Activated naive CD4-positive, alpha-beta T cell treated with anti-CD3 and anti-CD28 coated beads, Interleukin-2, amount 10 ng/mL, durations not matched to agents 7 days and 5 days (primary cell): ENCODE measurements at regions not wholly inside any gene's neighbourhood (a gene's known extent, or its start where the extent isn't known, plus 50 kb on each side); places are given as distances from the start of the nearest gene placed in this dataset.

Experiments used
- CTCF ChIA-PET: fragments of 350-600 bp; sonication (Branson Sonifier 250); formaldehyde crosslinking; loops from one replicate; lab custom pipeline; 2021; ENCODE audit warnings: antibody characterized with exemption; lab: Charles Lee
- DNase-seq: peaks from one replicate; pipeline ENCODE4 v3.0.0-alpha.2; 2020
- H3K27ac Mint-ChIP-seq: one replicate; pipeline ENCODE4 v1.8.0; 2021; ENCODE audit warnings: mild to moderate bottlenecking, moderate library complexity, mixed read lengths
- H3K27me3 Mint-ChIP-seq: one replicate; pipeline ENCODE4 v1.8.0; 2021; ENCODE audit warnings: mild to moderate bottlenecking, mixed read lengths
- H3K36me3 Mint-ChIP-seq: one replicate; pipeline ENCODE4 v1.8.0; 2021; ENCODE audit warnings: mixed read lengths
- H3K4me1 Mint-ChIP-seq: one replicate; pipeline ENCODE4 v1.8.0; 2021; ENCODE audit warnings: mixed read lengths
- H3K4me3 Mint-ChIP-seq: one replicate; pipeline ENCODE4 v1.8.0; 2021; ENCODE audit warnings: mild to moderate bottlenecking, moderate library complexity, mixed read lengths
- H3K9me3 Mint-ChIP-seq: one replicate; pipeline ENCODE4 v1.8.0; 2021; ENCODE audit warnings: mixed read lengths

GRCh38 chr18:56319953-56320352 is 318.4 kb downstream of the TXNL1 start:
- no peaks in the 10 kb centered on the region for H3K27me3 Mint-ChIP-seq
- CTCF ChIA-PET = interaction anchor here (0.7 kb wide), 1 partner anchor 18 kb away, joined by 3 read pairs; no protein-coding TSS in a partner anchor
- no peaks in the 10 kb centered on the region for H3K4me1 Mint-ChIP-seq
- no peak overlapping the region for H3K4me3 Mint-ChIP-seq
- no peak overlapping the region for H3K27ac Mint-ChIP-seq
- H3K36me3 Mint-ChIP-seq = no peaks in the 10 kb centered on the region
- H3K9me3 Mint-ChIP-seq = no peaks in the 10 kb centered on the region
- no peak for DNase-seq

DNA sequence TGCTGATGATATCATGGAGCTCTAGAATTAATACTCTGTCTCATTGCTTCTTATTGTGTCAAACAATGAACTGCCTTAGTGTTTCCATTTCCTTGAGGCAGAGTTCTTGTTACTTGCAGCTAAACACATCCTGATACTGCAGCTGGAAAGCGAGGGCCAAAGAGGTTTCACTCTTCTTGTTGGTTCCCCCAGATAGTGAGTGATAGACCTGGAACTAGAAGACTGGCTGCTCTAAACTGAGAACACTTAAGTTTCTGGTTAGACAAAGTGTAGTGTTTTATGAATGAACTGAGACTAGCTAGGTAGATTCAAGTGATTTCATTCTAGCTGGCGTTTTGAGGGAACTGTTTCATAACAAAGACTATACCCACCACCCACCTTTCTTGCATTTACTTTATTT is 321.7 kb downstream of the TXNL1 start:
- Mint-ChIP-seq H3K9me3 (no peaks in the 10 kb centered on the region), H3K4me1 (no peaks in the 10 kb centered on the region), H3K36me3 (no peaks in the 10 kb centered on the region), H3K27me3 (no peaks in the 10 kb centered on the region), H3K4me3 (no peak overlapping the region), H3K27ac (no peak overlapping the region)
- no peak for DNase-seq
- CTCF ChIA-PET = interaction anchor here (0.7 kb wide), 1 partner anchor 40 kb away, joined by 3 read pairs; no protein-coding TSS in a partner anchor

GRCh38 chr18:56315363-56315762 is 323.0 kb downstream of the TXNL1 start:
- no peaks in the 10 kb centered on the region for H3K27me3 Mint-ChIP-seq
- no peaks in the 10 kb centered on the region for H3K4me1 Mint-ChIP-seq
- CTCF ChIA-PET = no interaction called here
- H3K9me3 Mint-ChIP-seq = no peaks in the 10 kb centered on the region
- no peak overlapping the region for H3K4me3 Mint-ChIP-seq
- DNase-seq = no peak
- H3K36me3 Mint-ChIP-seq = no peaks in the 10 kb centered on the region
- no peak overlapping the region for H3K27ac Mint-ChIP-seq

DNA sequence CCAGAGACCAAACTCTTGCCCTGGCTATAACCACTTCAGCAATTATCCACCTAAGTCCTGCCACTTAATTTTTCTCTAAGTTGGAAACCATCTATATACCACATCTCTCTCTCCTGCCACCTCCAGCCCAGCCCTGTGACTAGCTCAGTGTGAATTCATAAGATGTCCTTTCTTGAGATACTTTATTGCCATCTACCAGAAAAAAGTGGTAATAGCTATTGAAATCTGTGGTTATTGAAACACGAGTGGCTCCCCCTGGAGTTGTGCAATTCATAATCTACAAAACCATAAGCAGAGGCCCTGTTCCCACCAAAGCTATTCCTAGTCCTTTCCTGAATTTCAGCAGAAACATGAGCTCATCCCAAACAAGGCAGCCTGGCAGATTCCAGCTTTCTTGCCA is 324.0 kb downstream of the TXNL1 start:
- H3K9me3 Mint-ChIP-seq = no peaks in the 10 kb centered on the region
- H3K27ac Mint-ChIP-seq = no peak overlapping the region
- no peak overlapping the region for H3K4me3 Mint-ChIP-seq
- CTCF ChIA-PET = no interaction called here
- H3K27me3 Mint-ChIP-seq = no peaks in the 10 kb centered on the region
- no peaks in the 10 kb centered on the region for H3K4me1 Mint-ChIP-seq
- no peak for DNase-seq
- no peaks in the 10 kb centered on the region for H3K36me3 Mint-ChIP-seq

DNA sequence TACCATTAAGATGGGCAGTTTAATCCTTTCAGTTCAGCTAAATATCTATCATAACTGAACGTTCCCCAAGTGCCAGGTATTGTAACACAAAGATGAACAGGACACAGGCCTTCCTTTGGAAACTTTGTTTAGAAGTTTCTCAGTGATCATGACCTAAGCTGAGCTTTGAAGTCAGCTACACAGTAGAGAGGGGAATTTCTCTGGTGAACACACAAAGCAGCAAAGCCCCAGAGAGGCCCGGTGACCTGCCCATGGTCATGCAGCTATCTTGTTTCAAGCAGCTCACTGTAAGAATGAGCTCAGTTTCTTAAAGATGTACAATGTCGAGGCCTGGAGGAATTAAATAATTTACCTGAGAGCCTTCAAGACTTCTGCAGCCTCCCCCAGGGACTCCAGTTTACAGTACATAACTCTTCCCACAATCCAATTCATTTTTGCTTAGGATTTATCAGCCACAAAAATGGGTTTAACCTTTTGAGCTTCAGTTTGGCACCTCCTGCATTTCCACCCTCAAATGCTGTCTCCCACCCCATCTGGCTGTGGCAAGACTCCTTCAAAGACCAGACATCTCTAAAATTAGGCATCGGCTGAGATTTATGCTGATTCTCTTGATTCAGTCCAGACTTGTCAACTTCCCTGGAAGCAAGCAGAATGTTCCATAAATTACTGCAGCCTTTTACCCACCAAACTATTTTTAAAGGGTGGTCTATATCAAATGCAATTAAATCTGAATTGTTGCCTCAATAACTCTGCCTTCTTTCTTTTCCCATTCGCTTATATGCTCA is 325.6 kb downstream of the TXNL1 start:
- Mint-ChIP-seq H3K36me3 (no peaks in the 10 kb centered on the region), H3K4me1 (no peaks in the 10 kb centered on the region), H3K27ac (no peak overlapping the region), H3K4me3 (no peak overlapping the region), H3K9me3 (no peaks in the 10 kb centered on the region), H3K27me3 (no peaks in the 10 kb centered on the region)
- CTCF ChIA-PET = no interaction called here
- DNase-seq = no peak

- CTCF ChIA-PET = no interaction called here
- H3K27ac Mint-ChIP-seq = no peak overlapping the region
Observed at GRCh38 chr18:56309104-56309503, 329.3 kb downstream of the TXNL1 start.

GRCh38 chr18:56307354-56308170 is 330.8 kb downstream of the TXNL1 start:
- Mint-ChIP-seq H3K27me3 (no peaks in the 10 kb centered on the region), H3K4me3 (no peak overlapping the region), H3K4me1 (no peaks in the 10 kb centered on the region), H3K36me3 (no peaks in the 10 kb centered on the region), H3K27ac (no peak overlapping the region), H3K9me3 (no peaks in the 10 kb centered on the region)
- DNase-seq = no peak
- CTCF ChIA-PET = no interaction called here

More at GRCh38 chr18:56309104-56309503, 329.3 kb downstream of the TXNL1 start:
- Mint-ChIP-seq H3K4me3 (no peak overlapping the region), H3K27me3 (no peaks in the 10 kb centered on the region), H3K4me1 (no peaks in the 10 kb centered on the region), H3K36me3 (no peaks in the 10 kb centered on the region), H3K9me3 (no peaks in the 10 kb centered on the region)
- no peak for DNase-seq

- no peak overlapping the region for H3K27ac Mint-ChIP-seq
- CTCF ChIA-PET = no interaction called here
- H3K36me3 Mint-ChIP-seq = no peaks in the 10 kb centered on the region
- no peak overlapping the region for H3K4me3 Mint-ChIP-seq
- no peak for DNase-seq
- no peaks in the 10 kb centered on the region for H3K9me3 Mint-ChIP-seq
- no peaks in the 10 kb centered on the region for H3K27me3 Mint-ChIP-seq
- H3K4me1 Mint-ChIP-seq = no peaks in the 10 kb centered on the region
Observed at GRCh38 chr18:56306797-56307196, 331.6 kb downstream of the TXNL1 start.

- H3K27ac Mint-ChIP-seq = no peak overlapping the region
- H3K4me1 Mint-ChIP-seq = no peaks in the 10 kb centered on the region
- H3K9me3 Mint-ChIP-seq = no peaks in the 10 kb centered on the region
- CTCF ChIA-PET = no interaction called here
- no peak overlapping the region for H3K4me3 Mint-ChIP-seq
- no peak for DNase-seq
- no peaks in the 10 kb centered on the region for H3K27me3 Mint-ChIP-seq
- H3K36me3 Mint-ChIP-seq = no peaks in the 10 kb centered on the region
Observed at GRCh38 chr18:56305583-56305982, 332.8 kb downstream of the TXNL1 start.

DNA sequence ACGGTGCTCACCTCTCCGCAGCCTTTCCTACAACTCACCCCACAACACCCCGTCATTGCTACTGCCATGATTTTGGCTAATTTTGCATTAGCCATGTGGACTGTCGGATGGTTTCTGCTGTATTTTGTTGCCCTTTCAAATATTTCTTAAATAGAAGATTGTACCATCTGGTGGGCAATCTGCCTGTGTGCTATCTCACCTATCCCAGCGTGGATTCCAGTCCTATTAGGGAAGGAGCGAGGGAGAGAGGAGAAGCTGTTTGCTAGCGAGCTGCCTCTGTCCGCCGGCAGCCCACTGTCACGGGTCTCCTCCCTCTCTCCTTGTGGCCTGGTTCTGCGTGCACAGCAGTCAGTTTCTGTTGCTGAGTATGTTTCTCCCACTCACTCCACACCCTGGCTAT is 336.2 kb downstream of the TXNL1 start:
- Mint-ChIP-seq H3K9me3 (no peaks in the 10 kb centered on the region), H3K36me3 (no peaks in the 10 kb centered on the region), H3K27ac (no peak overlapping the region), H3K4me3 (no peak overlapping the region), H3K27me3 (no peaks in the 10 kb centered on the region), H3K4me1 (no peaks in the 10 kb centered on the region)
- CTCF ChIA-PET = interaction anchor here (0.6 kb wide), 1 partner anchor 18 kb away, joined by 3 read pairs; no protein-coding TSS in a partner anchor
- DNase-seq = no peak

DNA sequence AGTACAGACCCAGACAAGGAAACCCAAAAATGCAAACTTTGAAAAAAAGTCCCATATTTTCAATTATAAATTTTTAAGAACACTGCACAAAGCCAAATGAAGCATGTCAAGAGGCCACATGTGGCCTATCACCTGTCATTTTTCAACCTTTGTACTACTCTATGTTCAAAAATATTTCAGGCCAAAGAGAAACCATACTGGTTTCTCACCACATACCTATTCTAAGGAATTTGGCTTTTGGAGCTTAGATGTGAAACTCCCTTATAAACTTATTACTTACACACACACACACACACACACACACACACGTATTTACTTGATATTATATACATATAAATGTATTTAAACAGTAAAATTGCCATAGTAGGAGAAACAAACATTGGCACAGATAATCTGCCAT is 338.7 kb downstream of the TXNL1 start:
- CTCF ChIA-PET = no interaction called here
- Mint-ChIP-seq H3K4me3 (no peak overlapping the region), H3K27me3 (no peaks in the 10 kb centered on the region), H3K4me1 (peaks cover 3% of the 10 kb centered on the region), H3K27ac (no peak overlapping the region), H3K36me3 (no peaks in the 10 kb centered on the region), H3K9me3 (no peaks in the 10 kb centered on the region)
- no peak for DNase-seq

- Mint-ChIP-seq H3K27me3 (no peaks in the 10 kb centered on the region), H3K4me3 (no peak overlapping the region), H3K36me3 (no peaks in the 10 kb centered on the region), H3K9me3 (no peaks in the 10 kb centered on the region), H3K27ac (no peak overlapping the region), H3K4me1 (peaks cover 4% of the 10 kb centered on the region)
- no peak for DNase-seq
- CTCF ChIA-PET = no interaction called here
Observed at GRCh38 chr18:56298935-56299334, 339.5 kb downstream of the TXNL1 start.

- Mint-ChIP-seq H3K27me3 (no peaks in the 10 kb centered on the region), H3K27ac (no peak overlapping the region)
- CTCF ChIA-PET = no interaction called here
Observed at GRCh38 chr18:56296381-56296780, 342.0 kb downstream of the TXNL1 start.

GRCh38 chr18:56294484-56295183 is 343.8 kb downstream of the TXNL1 start:
- Mint-ChIP-seq H3K27me3 (no peaks in the 10 kb centered on the region), H3K4me1 (peaks cover 4% of the 10 kb centered on the region), H3K27ac (no peak overlapping the region), H3K36me3 (no peaks in the 10 kb centered on the region), H3K9me3 (peaks cover 4% of the 10 kb centered on the region), H3K4me3 (no peak overlapping the region)
- DNase-seq = no peak
- CTCF ChIA-PET = no interaction called here

More at GRCh38 chr18:56296381-56296780, 342.0 kb downstream of the TXNL1 start:
- H3K4me1 Mint-ChIP-seq = peaks cover 4% of the 10 kb centered on the region
- DNase-seq = no peak
- H3K4me3 Mint-ChIP-seq = no peak overlapping the region
- H3K9me3 Mint-ChIP-seq = peaks cover 4% of the 10 kb centered on the region
- H3K36me3 Mint-ChIP-seq = no peaks in the 10 kb centered on the region
